ENCODE measurements at regions not wholly inside any gene's neighbourhood (a gene's known extent, or its start where the extent isn't known, plus 50 kb on each side); places are given as distances from the start of the nearest gene placed in this dataset.

GRCh38 chr17:77564278-77564920 lies 394.1 kb upstream of the TNRC6C start:
- POLR2A ChIA-PET, result no interaction called here
- Histone ChIP-seq H3K27ac (ENCODE audit: low read depth, low read length) (no peak overlapping the region), H3K9me3 (ENCODE audit: control insufficient read depth, insufficient read depth, low read length) (peaks cover 3% of the 10 kb centered on the region; the same call in 1 of the 2 replicates), H3K27me3 (ENCODE audit: control insufficient read depth, insufficient read depth, low read length) (peaks cover 26% of the 10 kb centered on the region), H3K4me3 (ENCODE audit: low read depth, low read length) (no peak overlapping the region)
- TF ChIP-seq, protein P1, sequence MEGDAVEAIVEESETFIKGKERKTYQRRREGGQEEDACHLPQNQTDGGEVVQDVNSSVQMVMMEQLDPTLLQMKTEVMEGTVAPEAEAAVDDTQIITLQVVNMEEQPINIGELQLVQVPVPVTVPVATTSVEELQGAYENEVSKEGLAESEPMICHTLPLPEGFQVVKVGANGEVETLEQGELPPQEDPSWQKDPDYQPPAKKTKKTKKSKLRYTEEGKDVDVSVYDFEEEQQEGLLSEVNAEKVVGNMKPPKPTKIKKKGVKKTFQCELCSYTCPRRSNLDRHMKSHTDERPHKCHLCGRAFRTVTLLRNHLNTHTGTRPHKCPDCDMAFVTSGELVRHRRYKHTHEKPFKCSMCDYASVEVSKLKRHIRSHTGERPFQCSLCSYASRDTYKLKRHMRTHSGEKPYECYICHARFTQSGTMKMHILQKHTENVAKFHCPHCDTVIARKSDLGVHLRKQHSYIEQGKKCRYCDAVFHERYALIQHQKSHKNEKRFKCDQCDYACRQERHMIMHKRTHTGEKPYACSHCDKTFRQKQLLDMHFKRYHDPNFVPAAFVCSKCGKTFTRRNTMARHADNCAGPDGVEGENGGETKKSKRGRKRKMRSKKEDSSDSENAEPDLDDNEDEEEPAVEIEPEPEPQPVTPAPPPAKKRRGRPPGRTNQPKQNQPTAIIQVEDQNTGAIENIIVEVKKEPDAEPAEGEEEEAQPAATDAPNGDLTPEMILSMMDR (IDR thresholded peaks at IDR 0.05; ENCODE audit: low read depth, low read length), result no peak
- CTCF ChIA-PET, result no interaction called here
- DNase-seq (ENCODE audit: low read depth, low spot score), result no peak

DNA sequence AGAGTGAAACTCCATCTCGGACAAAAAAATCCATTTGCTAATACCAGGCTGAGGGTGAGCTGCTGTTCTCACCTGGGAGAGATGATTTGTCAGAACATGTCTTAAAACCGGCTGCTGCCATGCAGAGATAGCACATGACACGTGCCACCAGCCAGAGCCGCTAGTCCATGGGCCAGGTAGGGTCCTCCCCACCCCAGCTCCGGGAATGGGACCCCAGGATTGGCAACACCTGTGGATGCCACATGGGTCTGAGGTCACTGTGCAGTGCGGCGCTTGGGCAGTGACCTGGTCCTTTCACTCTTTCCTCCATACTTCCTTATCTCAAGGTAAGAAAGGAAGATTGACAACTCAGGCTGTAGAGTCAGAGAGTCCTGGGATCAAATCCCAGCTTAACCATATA lies 393.3 kb upstream of the TNRC6C start:
- Histone ChIP-seq H3K9me3 (ENCODE audit: control insufficient read depth, insufficient read depth, low read length) (peaks cover 3% of the 10 kb centered on the region; the same call in 1 of the 2 replicates), H3K4me3 (ENCODE audit: low read depth, low read length) (no peak overlapping the region), H3K27me3 (ENCODE audit: control insufficient read depth, insufficient read depth, low read length) (peaks cover 21% of the 10 kb centered on the region), H3K27ac (ENCODE audit: low read depth, low read length) (no peak overlapping the region)
- CTCF ChIA-PET, result no interaction called here
- POLR2A ChIA-PET, result no interaction called here
- TF ChIP-seq, protein P1 (IDR thresholded peaks at IDR 0.05; ENCODE audit: low read depth, low read length), result no peak
- DNase-seq (ENCODE audit: low read depth, low spot score), result no peak

GRCh38 chr17:77566151-77566550 lies 392.4 kb upstream of the TNRC6C start:
- CTCF ChIA-PET, result no interaction called here
- H3K27me3 ChIP-seq (ENCODE audit: control insufficient read depth, insufficient read depth, low read length), result peaks cover 29% of the 10 kb centered on the region
- TF ChIP-seq, protein P1 (IDR thresholded peaks at IDR 0.05; ENCODE audit: low read depth, low read length), result no peak
- no peak overlapping the region for H3K27ac ChIP-seq (ENCODE audit: low read depth, low read length)
- POLR2A ChIA-PET, result no interaction called here
- H3K4me3 ChIP-seq (ENCODE audit: low read depth, low read length), result no peak overlapping the region
- H3K9me3 ChIP-seq (ENCODE audit: control insufficient read depth, insufficient read depth, low read length), result peaks cover 3% of the 10 kb centered on the region; the same call in 1 of the 2 replicates
- DNase-seq (ENCODE audit: low read depth, low spot score), result no peak

- TF ChIP-seq, protein P1 (IDR thresholded peaks at IDR 0.05; ENCODE audit: low read depth, low read length), result no peak
- Histone ChIP-seq H3K27ac (ENCODE audit: low read depth, low read length) (no peak overlapping the region), H3K9me3 (ENCODE audit: control insufficient read depth, insufficient read depth, low read length) (peaks cover 3% of the 10 kb centered on the region; the same call in 1 of the 2 replicates), H3K27me3 (ENCODE audit: control insufficient read depth, insufficient read depth, low read length) (peaks cover 34% of the 10 kb centered on the region), H3K4me3 (ENCODE audit: low read depth, low read length) (no peak overlapping the region)
- CTCF ChIA-PET, result no interaction called here
- POLR2A ChIA-PET, result no interaction called here
- no peak for DNase-seq (ENCODE audit: low read depth, low spot score)
Measured at GRCh38 chr17:77566566-77567138, 391.9 kb upstream of the TNRC6C start.

- H3K27me3 ChIP-seq (ENCODE audit: control insufficient read depth, insufficient read depth, low read length), result peaks cover 48% of the 10 kb centered on the region
- CTCF ChIA-PET, result no interaction called here
- TF ChIP-seq, protein P1 (IDR thresholded peaks at IDR 0.05; ENCODE audit: low read depth, low read length), result no peak
- no peak for DNase-seq (ENCODE audit: low read depth, low spot score)
- POLR2A ChIA-PET, result no interaction called here
- H3K9me3 ChIP-seq (ENCODE audit: control insufficient read depth, insufficient read depth, low read length), result peaks cover 3% of the 10 kb centered on the region; the same call in 1 of the 2 replicates
- no peak overlapping the region for H3K27ac ChIP-seq (ENCODE audit: low read depth, low read length)
- no peak overlapping the region for H3K4me3 ChIP-seq (ENCODE audit: low read depth, low read length)
Measured at GRCh38 chr17:77568540-77568939, 390.0 kb upstream of the TNRC6C start.
